ENCODE measurements at regions not wholly inside any gene's neighbourhood (a gene's known extent, or its start where the extent isn't known, plus 50 kb on each side); places are given as distances from the start of the nearest gene placed in this dataset.

DNA sequence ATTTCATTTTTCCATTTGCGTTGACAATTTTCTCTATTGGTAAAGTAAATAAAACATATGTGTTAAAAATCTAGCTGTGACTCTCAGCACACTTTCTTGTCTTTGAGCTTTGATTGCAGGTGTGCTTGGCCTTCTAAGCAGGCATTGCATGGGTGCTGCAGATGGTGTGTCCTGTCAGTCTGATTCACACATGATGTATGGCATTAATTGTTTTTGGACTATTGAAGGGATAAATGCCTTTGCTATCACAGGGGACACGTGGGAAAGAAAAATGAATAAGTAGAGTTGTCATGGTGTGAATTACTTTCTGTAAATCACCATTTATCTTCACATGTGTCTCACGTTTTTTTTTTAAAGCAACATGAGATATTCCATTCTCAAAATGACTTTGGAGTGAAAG, 211.3 kb upstream of the NAV3 start:
- TF ChIP-seq, protein P1, sequence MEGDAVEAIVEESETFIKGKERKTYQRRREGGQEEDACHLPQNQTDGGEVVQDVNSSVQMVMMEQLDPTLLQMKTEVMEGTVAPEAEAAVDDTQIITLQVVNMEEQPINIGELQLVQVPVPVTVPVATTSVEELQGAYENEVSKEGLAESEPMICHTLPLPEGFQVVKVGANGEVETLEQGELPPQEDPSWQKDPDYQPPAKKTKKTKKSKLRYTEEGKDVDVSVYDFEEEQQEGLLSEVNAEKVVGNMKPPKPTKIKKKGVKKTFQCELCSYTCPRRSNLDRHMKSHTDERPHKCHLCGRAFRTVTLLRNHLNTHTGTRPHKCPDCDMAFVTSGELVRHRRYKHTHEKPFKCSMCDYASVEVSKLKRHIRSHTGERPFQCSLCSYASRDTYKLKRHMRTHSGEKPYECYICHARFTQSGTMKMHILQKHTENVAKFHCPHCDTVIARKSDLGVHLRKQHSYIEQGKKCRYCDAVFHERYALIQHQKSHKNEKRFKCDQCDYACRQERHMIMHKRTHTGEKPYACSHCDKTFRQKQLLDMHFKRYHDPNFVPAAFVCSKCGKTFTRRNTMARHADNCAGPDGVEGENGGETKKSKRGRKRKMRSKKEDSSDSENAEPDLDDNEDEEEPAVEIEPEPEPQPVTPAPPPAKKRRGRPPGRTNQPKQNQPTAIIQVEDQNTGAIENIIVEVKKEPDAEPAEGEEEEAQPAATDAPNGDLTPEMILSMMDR (conservative IDR thresholded peaks at IDR 0.05) = no peak
- TF ChIP-seq EZH2 (IDR thresholded peaks at IDR 0.05; ENCODE audit: low read depth) = no peak
